ENCODE measurements at regions not wholly inside any gene's neighbourhood (a gene's known extent, or its start where the extent isn't known, plus 50 kb on each side); places are given as distances from the start of the nearest gene placed in this dataset.

DNA sequence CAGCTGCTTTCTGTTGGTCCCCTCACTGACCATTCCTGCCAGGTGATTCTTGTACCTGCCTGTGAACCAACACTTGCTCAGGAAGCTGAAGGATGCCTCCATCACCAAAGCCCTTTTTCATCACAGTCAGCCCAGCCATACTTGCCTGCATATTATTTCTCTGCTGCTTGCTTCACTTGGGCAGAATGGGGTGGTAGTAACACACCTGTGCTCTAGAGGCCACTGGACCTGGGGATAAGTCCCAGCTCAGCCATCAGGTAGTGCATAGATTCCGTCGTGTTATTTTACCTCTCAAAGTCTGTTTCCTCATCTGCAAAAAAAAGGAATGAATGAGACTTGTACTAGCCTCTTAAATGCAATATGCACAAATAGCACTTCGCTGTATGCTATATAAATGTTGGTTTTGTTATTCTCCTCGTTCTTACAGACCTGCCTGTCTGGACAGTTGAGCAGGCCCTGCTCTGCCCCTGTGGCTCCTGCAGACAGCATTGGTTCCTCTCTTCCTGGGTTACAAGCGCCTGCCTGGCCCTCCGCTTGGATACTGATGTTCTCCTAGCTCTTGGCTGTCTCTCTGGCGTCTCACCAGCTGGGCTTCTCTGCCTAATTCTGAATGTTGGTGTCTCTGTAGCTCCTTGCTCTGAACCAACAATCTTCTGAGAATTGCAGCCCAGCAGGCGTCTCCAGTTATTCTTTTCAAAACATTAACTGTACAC, 151.8 kb downstream of the UNC5CL start:
- no peaks in the 10 kb centered on the region for H3K4me1 ChIP-seq (ENCODE audit: control insufficient read depth, extremely low read depth, insufficient read depth, low read length)
- no peak overlapping the region for H3K9ac ChIP-seq (ENCODE audit: insufficient read depth, low read length)
- H3K36me3 ChIP-seq (ENCODE audit: control insufficient read depth, insufficient read depth, low read length): no peaks in the 10 kb centered on the region
- no peak overlapping the region for H3K27ac ChIP-seq (ENCODE audit: insufficient read depth, low read length)
- TF ChIP-seq EZH2 (IDR thresholded peaks at IDR 0.05; ENCODE audit: low read length, missing control alignments): no peak
- TF ChIP-seq, protein P1, sequence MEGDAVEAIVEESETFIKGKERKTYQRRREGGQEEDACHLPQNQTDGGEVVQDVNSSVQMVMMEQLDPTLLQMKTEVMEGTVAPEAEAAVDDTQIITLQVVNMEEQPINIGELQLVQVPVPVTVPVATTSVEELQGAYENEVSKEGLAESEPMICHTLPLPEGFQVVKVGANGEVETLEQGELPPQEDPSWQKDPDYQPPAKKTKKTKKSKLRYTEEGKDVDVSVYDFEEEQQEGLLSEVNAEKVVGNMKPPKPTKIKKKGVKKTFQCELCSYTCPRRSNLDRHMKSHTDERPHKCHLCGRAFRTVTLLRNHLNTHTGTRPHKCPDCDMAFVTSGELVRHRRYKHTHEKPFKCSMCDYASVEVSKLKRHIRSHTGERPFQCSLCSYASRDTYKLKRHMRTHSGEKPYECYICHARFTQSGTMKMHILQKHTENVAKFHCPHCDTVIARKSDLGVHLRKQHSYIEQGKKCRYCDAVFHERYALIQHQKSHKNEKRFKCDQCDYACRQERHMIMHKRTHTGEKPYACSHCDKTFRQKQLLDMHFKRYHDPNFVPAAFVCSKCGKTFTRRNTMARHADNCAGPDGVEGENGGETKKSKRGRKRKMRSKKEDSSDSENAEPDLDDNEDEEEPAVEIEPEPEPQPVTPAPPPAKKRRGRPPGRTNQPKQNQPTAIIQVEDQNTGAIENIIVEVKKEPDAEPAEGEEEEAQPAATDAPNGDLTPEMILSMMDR (conservative IDR thresholded peaks at IDR 0.05 in 1 of 2, IDR thresholded peaks at IDR 0.05 in 1 of 2; ENCODE audit: low read depth in 1 of 2, low read length in 2 of 2): no peak
- no peak overlapping the region for H3K4me2 ChIP-seq (ENCODE audit: extremely low read depth, insufficient read depth, low read length)
- H2AFZ ChIP-seq (ENCODE audit: low read length): no peak overlapping the region
- DNase-seq (ENCODE audit: low read depth in 2 of 2): no peak
- no peaks in the 10 kb centered on the region for H3K27me3 ChIP-seq (ENCODE audit: control insufficient read depth, insufficient read depth, low read length)
- H3K4me3 ChIP-seq (replicated peaks in 1 of 4; ENCODE audit: control extremely low read depth in 1 of 4, insufficient read depth in 1 of 4, low read depth in 3 of 4, low read length in 4 of 4): no peak overlapping the region
- no peaks in the 10 kb centered on the region for H4K20me1 ChIP-seq (ENCODE audit: control insufficient read depth, extremely low read depth, insufficient read depth, low read length)
- no peaks in the 10 kb centered on the region for H3K9me3 ChIP-seq (ENCODE audit: control insufficient read depth, insufficient read depth, low read depth, low read length)
- H3K79me2 ChIP-seq (ENCODE audit: control insufficient read depth, insufficient read depth, low read length): no peaks in the 10 kb centered on the region

DNA sequence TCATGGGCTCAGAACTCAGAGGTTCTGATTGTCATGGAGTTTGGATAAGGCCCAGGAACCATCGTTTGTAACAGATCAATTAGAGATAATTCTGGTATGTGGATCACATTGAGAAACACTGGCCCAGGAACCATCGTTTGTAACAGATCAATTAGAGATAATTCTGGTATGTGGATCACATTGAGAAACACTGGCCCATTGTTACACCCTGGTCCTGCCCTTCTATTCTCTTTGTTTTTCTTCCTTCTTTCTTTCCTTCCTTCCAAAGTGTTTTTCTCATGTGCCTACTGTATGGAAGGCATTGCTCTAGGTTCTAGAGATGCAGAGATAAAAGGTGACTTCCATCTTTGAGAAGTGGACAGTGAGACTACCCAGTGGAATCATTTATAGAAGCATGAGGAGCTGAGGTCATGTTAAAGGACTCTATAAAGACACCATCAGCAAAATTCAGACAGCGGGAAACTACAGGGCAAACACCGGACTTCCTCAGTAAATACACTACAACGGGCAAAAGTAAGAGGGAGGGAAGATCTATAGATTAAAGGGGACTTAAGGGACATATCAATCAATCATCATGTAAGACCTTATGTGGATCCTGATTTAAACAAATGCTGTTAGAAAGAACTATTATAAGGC, 153.8 kb downstream of the UNC5CL start:
- Histone ChIP-seq H3K4me1 (ENCODE audit: control insufficient read depth, extremely low read depth, insufficient read depth, low read length) (no peaks in the 10 kb centered on the region), H3K79me2 (ENCODE audit: control insufficient read depth, insufficient read depth, low read length) (no peaks in the 10 kb centered on the region), H4K20me1 (ENCODE audit: control insufficient read depth, extremely low read depth, insufficient read depth, low read length) (no peaks in the 10 kb centered on the region), H3K27ac (ENCODE audit: insufficient read depth, low read length) (no peak overlapping the region), H3K9ac (ENCODE audit: insufficient read depth, low read length) (no peak overlapping the region), H3K4me2 (ENCODE audit: extremely low read depth, insufficient read depth, low read length) (no peak overlapping the region), H3K27me3 (ENCODE audit: control insufficient read depth, insufficient read depth, low read length) (no peaks in the 10 kb centered on the region), H3K9me3 (ENCODE audit: control insufficient read depth, insufficient read depth, low read depth, low read length) (no peaks in the 10 kb centered on the region), H3K36me3 (ENCODE audit: control insufficient read depth, insufficient read depth, low read length) (no peaks in the 10 kb centered on the region), H3K4me3 (replicated peaks in 1 of 4; ENCODE audit: control extremely low read depth in 1 of 4, insufficient read depth in 1 of 4, low read depth in 3 of 4, low read length in 4 of 4) (no peak overlapping the region), H2AFZ (ENCODE audit: low read length) (no peak overlapping the region)
- no peak for TF ChIP-seq EZH2 (IDR thresholded peaks at IDR 0.05; ENCODE audit: low read length, missing control alignments)
- TF ChIP-seq, protein P1 (conservative IDR thresholded peaks at IDR 0.05 in 1 of 2, IDR thresholded peaks at IDR 0.05 in 1 of 2; ENCODE audit: low read depth in 1 of 2, low read length in 2 of 2): no peak
- DNase-seq (ENCODE audit: low read depth in 2 of 2): no peak

DNA sequence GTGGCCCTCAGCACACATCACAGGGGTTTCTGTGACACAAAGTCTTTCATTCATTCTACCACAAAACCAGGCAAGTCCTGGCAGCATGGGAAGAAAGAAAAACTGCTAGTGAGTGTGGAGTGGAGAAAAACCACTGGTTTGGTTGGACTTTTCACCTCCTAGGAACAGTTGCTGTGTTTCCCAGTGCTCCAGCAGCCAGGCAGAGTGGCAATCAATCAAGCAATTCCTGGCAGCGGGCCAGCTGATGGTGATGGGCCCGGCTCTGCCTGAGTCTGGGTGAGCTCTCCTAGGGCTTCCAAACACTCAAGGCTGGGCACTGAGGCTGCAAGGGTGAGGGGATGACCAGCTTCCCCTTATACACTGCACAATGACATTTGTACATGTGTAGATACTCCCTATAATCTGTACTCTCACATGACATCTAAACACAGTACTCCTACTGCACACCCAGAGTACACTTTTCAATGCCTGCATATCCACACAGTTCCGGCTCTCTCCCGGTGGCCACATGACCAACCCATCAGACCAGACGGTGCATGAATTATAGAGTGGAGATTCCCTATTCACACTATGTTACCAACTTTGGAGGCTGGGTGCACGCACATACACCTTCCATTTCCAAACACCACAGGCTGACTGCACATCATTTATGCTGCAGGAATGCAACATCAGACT, 156.6 kb downstream of the UNC5CL start:
- no peak for TF ChIP-seq EZH2 (IDR thresholded peaks at IDR 0.05; ENCODE audit: low read length, missing control alignments)
- TF ChIP-seq, protein P1 (conservative IDR thresholded peaks at IDR 0.05 in 1 of 2, IDR thresholded peaks at IDR 0.05 in 1 of 2; ENCODE audit: low read depth in 1 of 2, low read length in 2 of 2): no peak
- Histone ChIP-seq H3K4me2 (ENCODE audit: extremely low read depth, insufficient read depth, low read length) (no peak overlapping the region), H4K20me1 (ENCODE audit: control insufficient read depth, extremely low read depth, insufficient read depth, low read length) (no peaks in the 10 kb centered on the region), H2AFZ (ENCODE audit: low read length) (no peak overlapping the region), H3K9me3 (ENCODE audit: control insufficient read depth, insufficient read depth, low read depth, low read length) (no peaks in the 10 kb centered on the region), H3K4me1 (ENCODE audit: control insufficient read depth, extremely low read depth, insufficient read depth, low read length) (no peaks in the 10 kb centered on the region), H3K79me2 (ENCODE audit: control insufficient read depth, insufficient read depth, low read length) (no peaks in the 10 kb centered on the region), H3K9ac (ENCODE audit: insufficient read depth, low read length) (no peak overlapping the region), H3K27me3 (ENCODE audit: control insufficient read depth, insufficient read depth, low read length) (no peaks in the 10 kb centered on the region), H3K36me3 (ENCODE audit: control insufficient read depth, insufficient read depth, low read length) (no peaks in the 10 kb centered on the region), H3K4me3 (replicated peaks in 1 of 4; ENCODE audit: control extremely low read depth in 1 of 4, insufficient read depth in 1 of 4, low read depth in 3 of 4, low read length in 4 of 4) (no peak overlapping the region), H3K27ac (ENCODE audit: insufficient read depth, low read length) (no peak overlapping the region)
- DNase-seq (ENCODE audit: low read depth in 2 of 2): no peak

Measured in fibroblast of lung (primary cell).